ENCODE measurements at regions not wholly inside any gene's neighbourhood (a gene's known extent, or its start where the extent isn't known, plus 50 kb on each side); places are given as distances from the start of the nearest gene placed in this dataset.
A peak's percentile ranks its signal among the peaks of the same experiment; 100 is the strongest.
"Not testable (repeated sequence)": the region's sequence is repeated elsewhere in the genome, so short reads cannot be mapped to it uniquely, and the experiment has no call there.

GRCh38 chr4:178196751-178197374 lies 754.6 kb upstream of the AGA start:
- peak; percentile 56 for DNase-seq

GRCh38 chr4:178198691-178199090 lies 756.5 kb upstream of the AGA start:
- peak; percentile 98 for DNase-seq

DNA sequence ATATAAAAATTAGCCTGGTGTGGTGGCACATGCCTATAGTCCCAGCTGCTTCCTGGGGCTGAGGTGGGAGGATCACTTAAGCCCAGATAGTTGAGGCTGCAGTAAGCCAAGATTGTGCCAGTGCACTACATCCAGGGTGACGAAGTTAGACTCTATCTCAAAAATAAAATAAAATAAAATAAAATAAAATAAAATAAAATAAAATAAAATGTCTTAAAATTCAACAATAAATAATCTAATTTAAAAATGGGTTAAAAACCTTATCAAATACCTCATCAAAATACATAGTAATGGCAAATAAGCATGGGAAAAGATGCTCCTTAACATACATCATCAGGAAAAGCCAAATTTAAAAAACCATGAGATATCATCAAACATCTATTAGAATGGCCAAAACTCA lies 760.2 kb upstream of the AGA start:
- no peak for DNase-seq

- DNase-seq: peak; percentile 77
Measured at GRCh38 chr4:178205826-178206225, 763.6 kb upstream of the AGA start.

DNA sequence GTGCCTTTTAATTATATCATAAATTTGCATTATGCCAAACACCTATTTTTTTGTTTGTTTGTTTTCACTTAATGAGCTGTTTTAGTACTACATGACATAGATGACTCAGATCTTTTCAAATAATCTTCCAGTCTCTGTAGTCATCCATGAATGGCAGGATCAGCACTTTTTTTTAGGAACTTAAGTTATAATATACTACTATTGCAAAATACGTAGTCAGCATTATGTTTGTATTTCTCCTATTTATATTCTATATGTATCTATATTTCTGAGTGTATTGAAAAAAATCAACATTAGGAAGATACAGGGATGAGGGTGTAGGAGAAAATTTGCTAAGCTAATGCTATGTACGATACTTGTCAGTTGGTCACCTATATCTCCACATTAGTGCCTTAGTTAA lies 773.1 kb upstream of the AGA start:
- no peak for DNase-seq

DNA sequence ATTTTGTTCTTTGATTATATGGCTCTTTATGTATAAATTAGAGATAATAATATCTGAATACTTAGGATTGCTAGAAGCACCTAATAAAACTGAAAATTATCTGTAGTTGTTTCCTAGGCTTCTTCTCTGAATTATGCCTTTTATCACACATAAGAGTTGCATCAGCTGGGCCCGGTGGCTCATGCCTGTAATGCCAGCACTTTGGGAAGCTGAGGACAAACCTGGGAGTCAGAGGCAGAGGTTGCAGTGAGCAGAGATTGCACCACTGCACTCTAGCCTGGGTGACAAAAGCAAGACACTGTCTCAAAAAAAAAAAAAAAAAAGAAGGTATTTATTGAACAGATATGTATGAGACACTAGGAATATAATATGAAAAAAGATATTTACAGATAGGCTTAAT lies 773.5 kb upstream of the AGA start:
- no peak for DNase-seq

DNA sequence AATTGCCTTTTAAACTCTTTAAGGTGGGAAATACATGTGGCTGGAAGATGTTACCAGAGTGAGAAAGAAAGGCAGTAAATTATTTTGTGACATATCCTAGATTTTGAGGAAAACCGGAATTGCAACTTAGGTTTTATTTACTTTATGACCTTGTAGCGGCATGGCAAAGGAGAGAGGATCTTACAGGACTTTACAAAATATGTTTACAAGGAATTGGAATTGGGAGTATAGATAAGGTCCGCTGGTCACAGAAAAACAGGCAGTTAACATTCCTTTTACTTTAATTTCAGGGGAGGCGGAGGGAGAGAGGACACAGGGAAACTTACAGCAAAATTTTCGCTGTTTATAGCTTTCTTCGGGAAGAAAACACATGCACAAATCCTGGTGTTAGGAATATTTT lies 784.2 kb upstream of the AGA start:
- DNase-seq: not testable (repeated sequence)

DNA sequence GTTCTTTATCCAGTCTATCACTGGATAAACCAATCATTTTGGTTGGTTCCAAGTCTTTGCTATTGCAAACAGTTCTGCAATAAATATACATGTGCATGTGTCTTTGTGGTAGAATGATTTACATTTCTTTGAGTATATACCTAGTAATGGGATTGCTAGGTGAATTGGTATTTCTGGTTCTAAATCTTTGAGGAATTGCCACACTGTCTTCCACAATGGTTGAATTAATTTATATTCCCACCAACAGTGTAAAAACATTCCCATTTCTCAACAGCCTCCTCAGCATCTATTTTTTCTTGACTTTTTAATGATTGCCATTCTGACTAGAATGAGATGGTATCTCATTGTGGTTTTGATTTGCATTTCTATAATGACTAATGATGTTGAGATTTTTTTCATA lies 791.7 kb upstream of the AGA start:
- DNase-seq: peak; percentile 54

GRCh38 chr4:178240891-178241290 lies 798.7 kb upstream of the AGA start:
- no peak for DNase-seq

DNA sequence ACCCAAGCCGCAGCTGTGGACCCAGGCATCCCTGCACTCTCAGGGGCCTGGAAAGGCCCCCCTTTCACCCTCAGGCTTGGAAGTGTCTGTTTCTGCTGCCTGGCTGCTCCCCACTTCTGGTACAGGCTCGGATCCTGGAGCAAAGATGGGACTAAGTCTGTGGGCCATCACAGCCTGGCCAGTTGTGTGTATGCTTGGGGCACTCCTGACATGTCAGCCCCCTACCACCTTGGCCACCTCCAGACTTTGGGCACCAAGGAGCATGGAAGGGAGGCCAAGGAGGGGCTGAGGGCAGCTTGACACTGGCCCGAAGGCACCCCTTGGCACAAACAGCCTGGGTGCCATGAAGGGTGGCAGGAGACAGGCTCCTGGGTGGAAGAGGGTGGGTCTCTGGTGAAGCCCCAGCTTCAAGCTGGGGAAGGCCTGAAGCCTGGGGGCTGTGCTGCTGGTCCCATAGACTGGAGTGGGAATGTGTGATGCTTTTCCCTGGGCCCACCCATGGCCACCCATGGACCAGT lies 799.4 kb upstream of the AGA start:
- no peak for DNase-seq

- no peak for DNase-seq
Measured at GRCh38 chr4:178242655-178243054, 800.4 kb upstream of the AGA start.

DNA sequence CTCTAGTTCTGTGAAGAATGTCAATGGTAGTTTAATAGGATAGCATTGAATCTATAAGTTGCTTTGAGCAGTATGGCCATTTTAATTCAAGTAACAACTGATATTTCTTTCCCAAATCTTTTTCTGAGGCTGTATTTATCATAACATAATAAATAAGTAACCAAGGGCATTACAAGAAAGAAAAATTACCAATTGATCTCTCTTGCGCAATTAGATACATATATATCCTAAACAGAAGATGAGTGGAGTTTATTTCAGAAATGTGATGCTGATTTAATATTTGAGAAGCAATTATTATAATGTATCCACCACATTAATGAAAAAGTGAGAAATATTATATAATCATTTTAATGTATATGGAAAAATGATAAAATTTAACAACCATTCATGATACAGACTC lies 802.5 kb upstream of the AGA start:
- DNase-seq: no peak

DNA sequence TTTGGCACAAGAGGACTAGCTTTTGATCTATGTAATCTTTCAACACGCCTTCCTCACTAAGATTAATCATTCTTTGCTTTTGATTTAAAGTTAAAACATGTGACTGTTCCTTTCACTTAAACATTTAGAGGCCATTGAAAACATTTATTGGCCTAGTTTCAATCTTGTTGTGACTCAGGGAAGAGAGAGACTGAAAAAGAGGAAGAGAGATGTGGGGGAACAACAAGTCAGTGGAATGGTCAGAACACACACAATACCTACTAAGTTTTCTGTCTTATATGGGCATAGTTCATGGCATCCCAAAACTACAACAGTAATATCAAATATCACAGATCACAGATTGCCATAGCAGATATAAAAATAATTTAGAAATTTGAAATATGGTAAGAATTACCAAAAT lies 812.9 kb upstream of the AGA start:
- DNase-seq: peak; percentile 6

GRCh38 chr4:178258603-178259002 lies 816.4 kb upstream of the AGA start:
- no peak for DNase-seq

- no peak for DNase-seq
Measured at GRCh38 chr4:178259566-178259965, 817.3 kb upstream of the AGA start.

GRCh38 chr4:178264001-178264400 lies 821.8 kb upstream of the AGA start:
- no peak for DNase-seq

GRCh38 chr4:178271386-178271785 lies 829.1 kb upstream of the AGA start:
- DNase-seq: no peak

DNA sequence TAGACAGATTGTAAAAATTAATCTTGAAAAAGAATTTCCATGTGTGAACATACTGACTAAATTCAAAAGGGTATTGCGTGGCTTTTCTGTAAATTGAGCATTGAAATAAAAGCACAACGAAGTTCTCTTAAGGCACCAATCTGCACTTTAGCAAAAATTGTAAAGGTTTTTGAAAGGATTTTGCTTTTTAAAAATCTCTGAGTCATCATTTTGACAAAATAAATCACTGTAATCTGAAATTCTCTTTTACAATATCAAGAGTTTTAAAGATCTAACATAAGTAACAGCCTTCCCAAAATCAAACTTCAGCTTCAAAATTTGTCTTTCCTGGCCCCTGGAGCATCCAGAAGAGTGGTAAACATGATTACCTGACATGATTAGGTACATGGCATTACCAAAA lies 830.9 kb upstream of the AGA start:
- no peak for DNase-seq

GRCh38 chr4:178275671-178276360 lies 833.6 kb upstream of the AGA start:
- DNase-seq: no peak

- peak; percentile 9 for DNase-seq
Measured at GRCh38 chr4:178280362-178280761, 838.1 kb upstream of the AGA start.

DNA sequence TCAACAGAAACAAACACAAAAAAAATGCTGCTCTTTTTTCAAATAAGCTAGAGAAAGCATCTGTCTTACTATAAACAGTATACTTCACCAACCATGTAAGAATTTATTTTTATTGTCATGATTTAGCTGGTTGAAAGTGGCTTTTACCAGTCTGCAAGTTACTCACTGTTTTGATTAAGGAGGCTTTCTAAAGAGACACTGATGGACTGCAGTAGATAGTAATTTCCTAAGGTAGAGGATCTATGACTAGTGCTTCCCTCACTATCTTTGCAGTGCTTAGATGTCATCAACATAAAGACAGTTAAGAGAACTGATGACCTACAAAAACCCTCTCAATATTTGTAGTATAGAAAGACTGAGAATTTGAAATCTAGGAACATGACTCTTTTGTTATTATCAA lies 846.2 kb upstream of the AGA start:
- no peak for DNase-seq

GRCh38 chr4:178293601-178294000 lies 851.4 kb upstream of the AGA start:
- no peak for DNase-seq

DNA sequence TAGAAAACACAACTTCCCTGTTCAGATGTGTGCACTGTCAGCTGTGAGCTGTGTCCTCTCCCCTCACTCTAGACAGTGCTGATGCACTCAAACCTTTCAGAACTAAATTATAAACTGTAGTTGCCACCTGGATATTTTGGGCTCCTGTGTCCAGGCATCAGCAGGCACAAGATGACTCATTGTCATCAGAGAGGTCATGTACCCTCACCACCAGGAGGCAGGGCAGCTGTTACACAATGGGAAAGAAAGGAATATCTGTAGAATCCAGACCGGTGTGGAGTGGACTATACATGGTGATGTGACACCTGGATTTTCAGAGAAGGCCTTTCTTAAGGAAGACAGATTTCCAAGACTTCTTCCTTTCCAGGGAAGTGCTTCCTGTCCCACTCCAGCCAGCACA lies 854.4 kb upstream of the AGA start:
- no peak for DNase-seq

GRCh38 chr4:178306565-178306964 lies 864.3 kb upstream of the AGA start:
- peak; percentile 74 for DNase-seq

GRCh38 chr4:178309890-178310289 lies 867.7 kb upstream of the AGA start:
- DNase-seq: peak; percentile 11
